HepG2 (cell line): ENCODE measurements at regions not wholly inside any gene's neighbourhood (a gene's known extent, or its start where the extent isn't known, plus 50 kb on each side); places are given as distances from the start of the nearest gene placed in this dataset.

ENCODE experiments used
- TCF12 ChIP-seq, 2 experiments: fragments of 450-650 bp in 1 of 2; sonication (generic) in 1 of 2; formaldehyde crosslinking in 1 of 2; IDR thresholded peaks; 2 replicates each; pipeline versions ENCODE4 v1.6.1 to v1.8.0; 2017 to 2022; ENCODE audit warnings: antibody characterized with exemption in 1 of 2, mild to moderate bottlenecking in 1 of 2, missing genetic modification reagents in 1 of 2, moderate library complexity in 1 of 2
- ZNF274 ChIP-seq: sonication (generic); formaldehyde crosslinking; IDR thresholded peaks from 2 replicates; pipeline ENCODE4 v1.5.1; 2020; ENCODE audit warnings: mild to moderate bottlenecking, missing genetic modification reagents
- ZZZ3 ChIP-seq: sonication (generic); formaldehyde crosslinking; IDR thresholded peaks from 2 replicates; pipeline ENCODE4 v1.4.0; 2020; ENCODE audit warnings: missing genetic modification reagents, mild to moderate bottlenecking, borderline replicate concordance

GRCh38 chr5:57338068-57338867 lies 144.3 kb downstream of the ACTBL2 start:
- no peak for TF ChIP-seq ZZZ3 (CRISPR knock-in tag)
- no peak for TF ChIP-seq TCF12 (IDR thresholded peaks at IDR 0.05)
- TF ChIP-seq TCF12 (CRISPR knock-in tag; IDR thresholded peaks at IDR 0.05) = no peak
- TF ChIP-seq ZNF274 (CRISPR knock-in tag) = no peak
